HepG2 (cell line): ENCODE measurements at regions not wholly inside any gene's neighbourhood (a gene's known extent, or its start where the extent isn't known, plus 50 kb on each side); places are given as distances from the start of the nearest gene placed in this dataset.

ENCODE experiments used
- TARDBP ChIP-seq: sonication (generic); formaldehyde crosslinking; IDR thresholded peaks from 2 replicates; pipeline ENCODE4 v1.8.0; 2022; ENCODE audit warnings: mild to moderate bottlenecking, missing genetic modification reagents
- ZFP37 ChIP-seq: sonication (generic); formaldehyde crosslinking; IDR thresholded peaks from 2 replicates; pipeline ENCODE4 v1.4.0; 2020; ENCODE audit warnings: missing genetic modification reagents, borderline replicate concordance
- ZNF296 ChIP-seq: sonication (generic); formaldehyde crosslinking; conservative IDR thresholded peaks from 2 replicates; pipeline ENCODE4 v1.5.0; 2020; ENCODE audit warnings: mild to moderate bottlenecking, missing genetic modification reagents
- ZNF441 ChIP-seq: sonication (generic); formaldehyde crosslinking; IDR thresholded peaks from 2 replicates; pipeline ENCODE4 v1.7.0; 2021; ENCODE audit warnings: missing genetic modification reagents, borderline replicate concordance
- TF ChIP-seq, protein P1 (sequence below): sonication (generic); formaldehyde crosslinking; conservative IDR thresholded peaks from 2 replicates; pipeline ENCODE4 v1.4.0; 2020; ENCODE audit warnings: mild to moderate bottlenecking, missing genetic modification reagents, moderate library complexity

DNA sequence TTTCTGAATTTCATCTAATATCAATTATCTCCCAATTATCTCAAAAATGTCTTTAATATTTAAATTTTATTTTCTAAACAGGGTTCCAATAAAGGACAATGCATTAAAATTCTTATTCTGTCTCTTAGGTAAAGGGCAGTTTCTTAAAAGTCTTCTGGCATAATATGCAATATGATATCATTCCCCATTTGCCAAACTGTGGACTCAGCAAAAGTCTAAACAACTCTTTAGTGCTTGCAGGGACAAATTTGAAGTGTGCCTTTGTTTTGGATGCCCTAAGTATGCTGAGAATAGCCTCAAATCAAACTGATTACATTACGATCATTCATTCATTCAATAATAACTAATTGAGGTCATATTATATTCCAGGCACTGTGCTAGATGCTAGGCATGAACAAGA lies 281.0 kb upstream of the KIRREL3 start:
- TF ChIP-seq, protein P1, sequence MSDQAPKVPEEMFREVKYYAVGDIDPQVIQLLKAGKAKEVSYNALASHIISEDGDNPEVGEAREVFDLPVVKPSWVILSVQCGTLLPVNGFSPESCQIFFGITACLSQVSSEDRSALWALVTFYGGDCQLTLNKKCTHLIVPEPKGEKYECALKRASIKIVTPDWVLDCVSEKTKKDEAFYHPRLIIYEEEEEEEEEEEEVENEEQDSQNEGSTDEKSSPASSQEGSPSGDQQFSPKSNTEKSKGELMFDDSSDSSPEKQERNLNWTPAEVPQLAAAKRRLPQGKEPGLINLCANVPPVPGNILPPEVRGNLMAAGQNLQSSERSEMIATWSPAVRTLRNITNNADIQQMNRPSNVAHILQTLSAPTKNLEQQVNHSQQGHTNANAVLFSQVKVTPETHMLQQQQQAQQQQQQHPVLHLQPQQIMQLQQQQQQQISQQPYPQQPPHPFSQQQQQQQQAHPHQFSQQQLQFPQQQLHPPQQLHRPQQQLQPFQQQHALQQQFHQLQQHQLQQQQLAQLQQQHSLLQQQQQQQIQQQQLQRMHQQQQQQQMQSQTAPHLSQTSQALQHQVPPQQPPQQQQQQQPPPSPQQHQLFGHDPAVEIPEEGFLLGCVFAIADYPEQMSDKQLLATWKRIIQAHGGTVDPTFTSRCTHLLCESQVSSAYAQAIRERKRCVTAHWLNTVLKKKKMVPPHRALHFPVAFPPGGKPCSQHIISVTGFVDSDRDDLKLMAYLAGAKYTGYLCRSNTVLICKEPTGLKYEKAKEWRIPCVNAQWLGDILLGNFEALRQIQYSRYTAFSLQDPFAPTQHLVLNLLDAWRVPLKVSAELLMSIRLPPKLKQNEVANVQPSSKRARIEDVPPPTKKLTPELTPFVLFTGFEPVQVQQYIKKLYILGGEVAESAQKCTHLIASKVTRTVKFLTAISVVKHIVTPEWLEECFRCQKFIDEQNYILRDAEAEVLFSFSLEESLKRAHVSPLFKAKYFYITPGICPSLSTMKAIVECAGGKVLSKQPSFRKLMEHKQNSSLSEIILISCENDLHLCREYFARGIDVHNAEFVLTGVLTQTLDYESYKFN, result no peak
- TF ChIP-seq ZNF441 (CRISPR knock-in tag) (no peak), ZFP37 (CRISPR knock-in tag) (no peak), TARDBP (CRISPR knock-in tag) (no peak), ZNF296 (CRISPR knock-in tag) (no peak)
